ENCODE measurements at regions not wholly inside any gene's neighbourhood (a gene's known extent, or its start where the extent isn't known, plus 50 kb on each side); places are given as distances from the start of the nearest gene placed in this dataset.

DNA sequence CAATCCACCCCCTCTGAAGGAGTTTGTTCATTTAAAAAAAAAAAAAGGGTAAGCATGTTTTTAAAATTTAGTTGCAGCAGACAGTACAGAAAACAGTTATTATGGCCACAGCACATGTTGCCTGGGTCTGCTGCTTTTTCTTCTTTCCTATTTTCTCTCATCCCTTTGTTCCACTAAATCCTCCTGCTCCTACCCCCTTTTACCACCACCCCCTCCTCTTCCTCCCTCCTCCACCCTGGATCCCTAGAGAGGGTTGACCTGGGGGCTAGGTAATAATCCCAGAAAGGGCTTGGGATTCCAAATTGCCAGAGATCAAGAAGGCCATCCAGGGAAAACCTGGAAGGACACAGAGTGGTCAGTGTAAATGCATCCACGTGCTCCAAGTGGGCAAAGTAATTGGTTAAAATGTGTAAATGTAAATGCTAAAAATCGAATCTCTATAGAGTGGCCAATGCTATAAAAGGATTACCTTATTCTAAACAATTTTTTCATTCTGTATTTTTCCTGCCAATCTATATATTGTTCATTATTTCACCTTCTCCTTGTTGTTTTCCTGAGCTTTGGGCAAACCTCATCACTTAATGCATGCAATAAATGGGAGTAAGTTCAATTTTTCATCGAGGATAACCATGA is 89.0 kb upstream of the PIK3CG start:
- Histone ChIP-seq H3K9me3 (ENCODE audit: control insufficient read depth, insufficient read depth, low read length) (no peaks in the 10 kb centered on the region; the same call in 1 of the 2 replicates), H3K9ac (ENCODE audit: low read depth, low read length) (no peak overlapping the region), H3K4me1 (ENCODE audit: insufficient read depth, low read length) (peaks cover 7% of the 10 kb centered on the region), H3K36me3 (ENCODE audit: insufficient read depth, low read length) (no peaks in the 10 kb centered on the region; the same call in 1 of the 2 replicates)

DNA sequence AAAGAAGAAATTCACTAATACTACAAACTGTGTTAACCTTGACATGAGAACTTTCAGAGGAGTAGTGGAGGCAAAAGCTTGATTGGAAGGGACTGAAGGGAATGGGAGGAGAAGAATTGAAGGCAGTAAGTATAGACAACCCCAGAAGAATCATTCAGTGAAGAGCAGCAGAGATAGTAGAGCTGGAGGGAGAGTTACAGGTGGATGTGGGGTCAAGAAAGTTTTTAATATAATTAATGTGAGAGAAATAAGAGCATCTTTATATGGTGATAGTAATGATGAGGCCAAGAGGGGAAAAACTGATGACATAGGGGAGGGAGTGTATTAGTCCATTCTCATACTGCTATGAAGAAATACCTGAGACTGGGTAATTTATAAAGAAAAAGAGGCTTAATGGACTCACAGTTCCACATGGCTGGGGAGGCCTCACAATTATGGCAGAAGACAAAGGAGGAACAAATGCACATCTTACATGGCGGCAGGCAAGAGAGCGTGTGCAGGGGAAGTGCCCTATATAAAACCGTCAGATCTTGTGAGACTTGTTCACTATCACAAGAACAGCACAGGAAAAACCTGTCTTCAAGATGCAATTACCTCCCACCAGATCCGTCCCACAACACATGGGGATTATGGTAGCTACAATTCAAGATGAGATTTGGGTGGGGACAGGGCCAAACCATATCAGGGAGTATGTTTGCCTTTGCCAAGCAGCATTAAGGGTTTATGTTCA is 88.3 kb upstream of the PIK3CG start:
- no peak overlapping the region for H3K9ac ChIP-seq (ENCODE audit: low read depth, low read length)
- peaks cover 7% of the 10 kb centered on the region for H3K4me1 ChIP-seq (ENCODE audit: insufficient read depth, low read length)
- H3K36me3 ChIP-seq (ENCODE audit: insufficient read depth, low read length), result no peaks in the 10 kb centered on the region; the same call in 1 of the 2 replicates
- H3K9me3 ChIP-seq (ENCODE audit: control insufficient read depth, insufficient read depth, low read length), result no peaks in the 10 kb centered on the region; the same call in 1 of the 2 replicates

DNA sequence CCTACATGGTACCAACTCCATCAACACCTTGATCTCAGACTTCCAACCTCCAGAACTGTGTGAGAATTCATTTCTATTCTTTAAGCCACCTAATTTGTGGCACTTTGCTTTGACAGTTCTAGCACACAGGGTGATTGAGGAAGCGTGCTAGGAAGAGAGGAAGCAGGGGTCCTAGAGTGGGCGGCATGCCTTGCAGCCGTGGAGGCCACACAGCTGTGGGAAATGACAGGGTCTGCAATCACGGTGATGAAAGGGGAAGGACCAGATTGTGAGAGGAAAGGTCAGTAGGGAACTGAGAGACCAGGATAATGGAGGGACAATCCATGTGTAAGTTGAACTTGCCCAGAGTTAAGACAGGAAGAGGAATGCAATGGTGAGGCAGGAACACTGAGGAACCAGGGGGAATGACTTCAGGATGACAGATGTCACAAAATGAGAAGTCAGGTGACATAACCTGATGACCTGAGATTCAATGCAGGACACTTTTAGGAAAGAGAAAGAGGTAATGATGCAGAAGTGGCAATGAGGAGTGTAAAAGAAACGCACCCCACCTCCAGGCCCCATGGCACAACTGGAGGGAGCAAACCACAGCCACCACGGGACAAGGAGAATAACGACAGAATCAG is 87.3 kb upstream of the PIK3CG start:
- no peaks in the 10 kb centered on the region; the same call in 1 of the 2 replicates for H3K36me3 ChIP-seq (ENCODE audit: insufficient read depth, low read length)

DNA sequence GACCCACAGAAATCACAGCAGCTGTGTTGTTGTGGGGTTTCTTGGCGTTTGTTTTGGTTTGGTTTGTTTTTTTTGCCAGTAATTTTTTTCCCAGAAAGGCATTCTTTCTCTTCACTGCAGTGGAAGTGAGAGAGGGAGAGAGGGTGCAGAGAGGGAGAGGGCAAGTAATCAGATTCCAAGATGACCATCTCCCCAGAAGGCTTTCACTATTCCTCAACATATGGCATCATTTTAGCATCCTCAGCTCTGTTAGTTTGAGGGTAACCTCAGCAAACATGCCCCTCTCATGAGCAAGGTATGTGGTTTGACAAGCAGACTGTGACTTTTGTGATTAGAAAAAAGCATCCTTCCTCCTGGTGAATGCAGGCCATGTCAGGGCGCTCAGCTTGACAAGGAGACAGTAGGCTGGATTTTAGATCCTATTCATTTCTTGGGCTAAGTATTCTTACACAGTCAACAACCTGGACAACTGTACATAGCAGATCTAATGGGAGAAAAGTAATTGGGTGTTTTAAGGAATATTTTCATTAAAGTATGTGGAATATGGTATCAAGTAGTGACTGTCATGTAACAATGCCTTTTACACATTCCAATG is 86.3 kb upstream of the PIK3CG start:
- H3K9me3 ChIP-seq (ENCODE audit: control insufficient read depth, insufficient read depth, low read length), result no peaks in the 10 kb centered on the region; the same call in 1 of the 2 replicates
- peaks cover 7% of the 10 kb centered on the region for H3K4me1 ChIP-seq (ENCODE audit: insufficient read depth, low read length)
- no peaks in the 10 kb centered on the region; the same call in 1 of the 2 replicates for H3K36me3 ChIP-seq (ENCODE audit: insufficient read depth, low read length)
- H3K9ac ChIP-seq (ENCODE audit: low read depth, low read length), result no peak overlapping the region

More for the DNA sequence above, 87.3 kb upstream of the PIK3CG start:
- Histone ChIP-seq H3K9ac (ENCODE audit: low read depth, low read length) (no peak overlapping the region), H3K9me3 (ENCODE audit: control insufficient read depth, insufficient read depth, low read length) (no peaks in the 10 kb centered on the region; the same call in 1 of the 2 replicates), H3K4me1 (ENCODE audit: insufficient read depth, low read length) (peaks cover 7% of the 10 kb centered on the region)

DNA sequence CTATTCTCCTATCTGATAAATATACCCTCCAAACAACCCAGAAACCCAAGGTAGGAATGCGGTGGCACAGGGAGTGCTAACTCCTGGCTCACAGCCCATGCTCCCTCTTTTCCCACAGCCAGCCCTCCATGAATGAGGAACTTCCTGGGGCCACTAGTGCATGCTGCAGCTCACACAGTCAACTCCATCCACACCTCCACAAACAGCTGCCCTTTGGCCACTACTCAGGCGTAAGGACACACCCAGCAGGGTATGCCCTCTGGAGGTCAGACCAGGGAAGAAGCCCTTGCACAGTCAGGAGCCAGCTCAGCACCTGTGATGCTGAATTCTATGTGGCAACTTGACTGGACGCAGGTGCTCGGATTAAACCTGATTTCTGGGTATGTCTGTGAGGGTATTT is 85.2 kb upstream of the PIK3CG start:
- no peaks in the 10 kb centered on the region; the same call in 1 of the 2 replicates for H3K9me3 ChIP-seq (ENCODE audit: control insufficient read depth, insufficient read depth, low read length)
- no peaks in the 10 kb centered on the region; the same call in 1 of the 2 replicates for H3K36me3 ChIP-seq (ENCODE audit: insufficient read depth, low read length)
- no peak overlapping the region for H3K9ac ChIP-seq (ENCODE audit: low read depth, low read length)
- H3K4me1 ChIP-seq (ENCODE audit: insufficient read depth, low read length), result peaks cover 7% of the 10 kb centered on the region

DNA sequence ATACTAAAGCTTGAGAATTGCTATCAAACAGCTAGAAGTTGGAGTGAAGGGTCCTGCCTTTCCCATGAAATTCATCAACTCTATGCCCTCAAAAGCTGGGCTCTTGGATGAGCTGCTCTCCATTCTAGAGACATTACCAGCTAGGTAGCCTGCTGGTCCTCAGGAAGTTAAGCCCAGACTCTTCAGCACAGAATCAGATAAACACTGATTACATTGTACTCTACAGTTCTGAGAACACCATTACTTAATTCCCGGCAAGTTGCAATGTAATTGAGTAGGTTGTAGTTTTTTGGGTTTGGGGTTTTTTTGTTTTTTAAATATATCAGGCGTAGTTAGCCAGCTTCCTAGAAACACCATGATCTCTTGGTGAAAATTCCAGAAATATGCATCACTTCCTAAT is 84.1 kb upstream of the PIK3CG start:
- no peak overlapping the region for H3K9ac ChIP-seq (ENCODE audit: low read depth, low read length)
- H3K4me1 ChIP-seq (ENCODE audit: insufficient read depth, low read length), result peaks cover 2% of the 10 kb centered on the region; the same call in 1 of the 2 replicates
- H3K36me3 ChIP-seq (ENCODE audit: insufficient read depth, low read length), result no peaks in the 10 kb centered on the region; the same call in 1 of the 2 replicates
- no peaks in the 10 kb centered on the region; the same call in 1 of the 2 replicates for H3K9me3 ChIP-seq (ENCODE audit: control insufficient read depth, insufficient read depth, low read length)

DNA sequence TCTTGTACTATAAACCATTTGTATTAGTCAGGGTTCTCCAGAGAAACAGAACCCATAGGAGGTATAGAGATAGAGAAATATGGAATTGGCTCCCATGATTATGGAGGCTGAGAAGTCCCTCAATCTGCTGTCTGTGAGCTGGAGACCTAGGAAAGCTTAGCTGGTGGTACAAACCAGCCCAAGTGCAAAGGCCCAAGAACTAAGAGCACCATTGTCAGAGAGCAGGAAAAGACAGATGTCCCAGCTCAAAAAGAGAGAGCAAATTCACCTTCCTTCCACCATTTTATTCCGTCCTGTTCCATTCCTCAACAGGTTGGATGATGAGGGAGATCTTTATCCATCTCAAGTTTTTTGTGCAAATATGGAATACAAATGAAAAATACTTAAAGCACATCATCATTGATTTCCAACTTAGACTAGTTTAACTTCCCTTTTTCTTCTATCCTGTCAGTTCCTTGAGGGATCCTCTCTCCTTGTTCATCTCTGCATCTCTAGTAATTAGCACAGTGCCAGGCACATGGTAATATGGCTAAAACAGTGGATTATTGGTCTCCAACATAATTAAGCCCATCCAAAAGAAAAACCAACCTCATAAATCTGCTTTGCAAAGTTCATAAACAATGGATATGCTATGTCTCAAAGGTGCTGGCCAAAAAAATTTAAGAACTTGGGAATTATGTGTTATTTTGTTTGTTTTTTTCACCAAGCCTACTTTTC is 83.1 kb upstream of the PIK3CG start:
- Histone ChIP-seq H3K36me3 (ENCODE audit: insufficient read depth, low read length) (no peaks in the 10 kb centered on the region), H3K9ac (ENCODE audit: low read depth, low read length) (no peak overlapping the region), H3K9me3 (ENCODE audit: control insufficient read depth, insufficient read depth, low read length) (no peaks in the 10 kb centered on the region), H3K4me1 (ENCODE audit: insufficient read depth, low read length) (peaks cover 2% of the 10 kb centered on the region; the same call in 1 of the 2 replicates)

DNA sequence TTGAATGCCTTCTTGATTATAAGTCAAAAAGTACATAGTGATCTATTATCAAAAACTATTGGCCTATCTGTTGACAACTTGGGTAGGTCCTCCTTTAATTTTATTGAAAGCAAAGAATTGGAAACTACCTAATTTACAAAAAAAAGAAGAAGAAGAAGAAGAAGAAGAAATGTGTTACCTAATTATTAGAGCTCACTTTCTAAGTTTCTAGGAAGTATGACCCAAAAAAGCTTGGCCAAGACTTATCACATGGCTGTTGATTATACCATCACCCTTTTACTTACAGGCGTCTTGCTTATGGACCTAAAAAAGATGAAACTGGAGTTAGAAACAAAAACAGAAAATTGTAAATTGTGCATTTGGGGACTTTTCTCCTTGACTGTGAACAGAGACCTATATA is 81.8 kb upstream of the PIK3CG start:
- H3K9ac ChIP-seq (ENCODE audit: low read depth, low read length), result no peak overlapping the region
- H3K36me3 ChIP-seq (ENCODE audit: insufficient read depth, low read length), result no peaks in the 10 kb centered on the region
- H3K9me3 ChIP-seq (ENCODE audit: control insufficient read depth, insufficient read depth, low read length), result no peaks in the 10 kb centered on the region
- H3K4me1 ChIP-seq (ENCODE audit: insufficient read depth, low read length), result peaks cover 2% of the 10 kb centered on the region; the same call in 1 of the 2 replicates

DNA sequence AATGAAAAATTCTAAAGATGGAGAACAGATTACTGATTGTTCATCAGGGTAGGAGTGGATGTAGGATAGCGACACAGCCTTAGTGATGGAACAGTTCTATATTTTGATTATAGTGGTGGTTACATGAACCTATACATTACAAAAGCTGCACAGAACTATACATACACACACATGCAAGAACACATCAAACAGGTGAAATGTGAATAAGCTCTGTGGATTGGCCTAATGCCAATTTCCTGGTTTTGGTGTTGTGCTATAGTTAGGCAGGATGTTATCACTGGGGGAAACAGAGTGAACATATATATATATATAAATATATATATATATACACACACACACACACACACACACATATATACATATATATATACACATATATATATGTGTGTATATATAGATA is 76.4 kb upstream of the PIK3CG start:
- no peaks in the 10 kb centered on the region for H3K4me1 ChIP-seq (ENCODE audit: insufficient read depth, low read length)
- no peaks in the 10 kb centered on the region for H3K9me3 ChIP-seq (ENCODE audit: control insufficient read depth, insufficient read depth, low read length)
- H3K9ac ChIP-seq (ENCODE audit: low read depth, low read length), result no peak overlapping the region
- no peaks in the 10 kb centered on the region for H3K36me3 ChIP-seq (ENCODE audit: insufficient read depth, low read length)

DNA sequence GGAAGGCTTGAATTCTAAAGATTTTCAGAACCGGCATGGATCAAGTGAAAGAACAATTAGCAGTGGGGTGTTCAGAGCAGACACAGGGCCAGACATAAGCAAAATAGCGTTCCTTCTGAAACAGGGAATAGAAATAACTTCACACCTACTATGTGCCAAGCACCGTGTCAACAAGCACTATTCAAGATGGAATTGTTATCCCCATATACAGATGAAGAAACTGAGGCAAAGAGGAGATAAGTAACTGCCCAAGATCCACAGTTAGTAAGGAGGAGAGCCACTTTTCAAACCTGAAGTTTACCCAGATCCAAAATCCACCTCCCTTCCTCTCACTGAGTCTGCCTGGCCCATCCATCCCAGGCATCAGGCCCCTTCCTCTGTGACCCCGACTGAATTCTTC is 73.6 kb upstream of the PIK3CG start:
- H3K36me3 ChIP-seq (ENCODE audit: insufficient read depth, low read length), result no peaks in the 10 kb centered on the region
- H3K4me1 ChIP-seq (ENCODE audit: insufficient read depth, low read length), result no peaks in the 10 kb centered on the region
- no peaks in the 10 kb centered on the region for H3K9me3 ChIP-seq (ENCODE audit: control insufficient read depth, insufficient read depth, low read length)
- H3K9ac ChIP-seq (ENCODE audit: low read depth, low read length), result no peak overlapping the region

DNA sequence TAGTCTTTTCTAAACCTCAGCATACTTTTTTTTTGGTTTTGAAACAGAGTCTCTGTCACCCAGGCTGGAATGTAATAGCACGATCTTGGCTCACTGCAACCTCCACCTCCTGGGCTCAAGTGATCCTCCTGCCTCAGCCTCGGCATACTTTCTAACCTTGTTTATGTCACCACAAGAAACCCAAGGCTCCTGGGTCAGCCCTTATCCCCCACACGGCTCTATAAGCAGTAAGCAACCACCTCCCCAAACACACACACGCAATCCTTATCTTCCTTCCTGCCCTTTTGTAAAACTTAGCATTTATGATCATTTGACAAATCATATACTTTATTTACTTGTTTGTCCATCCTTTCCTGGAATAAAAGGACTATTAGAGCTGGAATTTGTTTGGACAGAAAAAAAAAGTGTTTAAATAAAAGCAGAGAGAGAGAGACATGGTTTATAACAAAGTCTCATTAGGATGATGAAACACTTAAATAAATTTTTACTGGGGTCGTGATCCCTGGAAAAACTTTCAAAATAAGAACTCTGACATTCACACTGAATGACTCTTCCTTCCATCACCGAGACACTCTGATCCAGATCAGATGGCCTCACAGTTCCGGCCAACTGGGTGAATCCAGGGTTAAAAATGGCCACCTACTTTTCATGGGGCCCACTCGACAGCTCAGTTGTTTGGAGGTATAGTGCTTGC is 72.7 kb upstream of the PIK3CG start:
- Histone ChIP-seq H3K36me3 (ENCODE audit: insufficient read depth, low read length) (no peaks in the 10 kb centered on the region), H3K9me3 (ENCODE audit: control insufficient read depth, insufficient read depth, low read length) (no peaks in the 10 kb centered on the region), H3K9ac (ENCODE audit: low read depth, low read length) (no peak overlapping the region), H3K4me1 (ENCODE audit: insufficient read depth, low read length) (no peaks in the 10 kb centered on the region)

DNA sequence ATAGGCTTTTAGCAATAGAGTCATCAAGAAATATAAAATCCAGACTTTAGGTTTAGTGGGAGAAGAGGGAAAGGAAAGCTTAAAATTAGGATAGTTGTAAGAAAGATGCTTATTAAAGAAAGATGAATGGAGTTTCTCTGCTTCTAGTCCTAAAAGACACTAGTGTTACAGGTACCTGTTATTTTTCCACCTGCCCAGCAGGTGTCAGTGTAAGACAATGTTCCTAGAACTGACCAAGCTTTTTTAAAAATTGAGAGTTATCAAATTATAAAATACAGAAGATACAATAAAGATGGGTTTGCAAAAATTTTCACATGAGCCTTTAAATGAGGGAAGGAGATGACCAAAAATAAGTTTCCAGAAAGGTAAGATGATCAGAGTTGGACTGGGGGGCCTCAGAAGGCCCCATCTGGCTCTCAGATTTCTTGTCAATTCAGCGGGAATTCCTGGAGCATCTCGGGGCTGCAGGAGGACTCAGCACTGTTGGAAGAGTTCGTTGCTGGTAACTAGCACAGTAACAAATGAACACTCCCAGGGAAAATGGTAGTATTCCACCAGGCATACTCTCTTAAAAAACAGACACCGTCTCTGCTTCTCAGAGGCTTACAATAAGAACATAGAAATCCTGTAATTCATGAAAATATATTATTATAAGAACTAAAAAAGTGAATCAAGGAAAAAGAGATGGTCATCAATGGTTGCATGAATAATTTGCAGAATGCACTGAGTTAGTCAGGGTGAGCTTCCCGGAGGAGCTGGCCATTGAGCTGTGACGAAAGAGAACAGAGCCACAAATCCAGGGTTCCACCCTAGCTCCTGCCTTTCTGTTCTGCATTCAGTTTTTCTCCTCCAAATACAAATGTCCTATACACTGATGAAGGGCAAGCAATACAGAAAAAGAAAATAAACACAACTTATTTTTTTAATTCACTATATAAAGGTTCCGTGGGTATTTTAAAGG is 71.8 kb upstream of the PIK3CG start:
- H3K9me3 ChIP-seq (ENCODE audit: control insufficient read depth, insufficient read depth, low read length), result peaks cover 9% of the 10 kb centered on the region; the same call in 1 of the 2 replicates

More for the DNA sequence above, 71.8 kb upstream of the PIK3CG start:
- Histone ChIP-seq H3K36me3 (ENCODE audit: insufficient read depth, low read length) (no peaks in the 10 kb centered on the region), H3K4me1 (ENCODE audit: insufficient read depth, low read length) (no peaks in the 10 kb centered on the region), H3K9ac (ENCODE audit: low read depth, low read length) (no peak overlapping the region)
